K562 (cell line): ENCODE measurements at regions not wholly inside any gene's neighbourhood (a gene's known extent, or its start where the extent isn't known, plus 50 kb on each side); places are given as distances from the start of the nearest gene placed in this dataset.

Source experiments
- CREM ChIP-seq: IDR thresholded peaks from 2 replicates; pipeline ENCODE4 v1.6.1; 2014; ENCODE audit warnings: antibody characterized with exemption, low read depth
- MCM2 ChIP-seq: fragments of 450-650 bp; IDR thresholded peaks from 2 replicates; pipeline ENCODE4 v1.6.1; 2017; ENCODE audit warnings: low read depth, mild to moderate bottlenecking
- POLR2A ChIP-seq: fragments of 450-650 bp; conservative IDR thresholded peaks from 2 replicates; pipeline ENCODE4 v1.6.1; 2016
- RBBP5 ChIP-seq: fragments of 200-600 bp; sonication (generic); IDR thresholded peaks from 2 replicates; pipeline ENCODE4 v1.6.1; 2012; ENCODE audit warnings: borderline replicate concordance, mild to moderate bottlenecking, low read length, control low read depth, inconsistent platforms; ENCODE audit not compliant: insufficient read depth, poor library complexity, severe bottlenecking
- TAF15 ChIP-seq: fragments of 200-400 bp; formaldehyde crosslinking; IDR thresholded peaks from 2 replicates; pipeline ENCODE4 v1.6.1; 2017; ENCODE audit warnings: mild to moderate bottlenecking, low read depth, low read length, moderate library complexity

GRCh38 chr10:83184641-83185040, 954.7 kb upstream of the GHITM start:
- TF ChIP-seq MCM2 (no peak), POLR2A (no peak), CREM (no peak), TAF15 (no peak), RBBP5 (no peak)
